GM06990 (cell line): ENCODE measurements at regions not wholly inside any gene's neighbourhood (a gene's known extent, or its start where the extent isn't known, plus 50 kb on each side); places are given as distances from the start of the nearest gene placed in this dataset.

Experiments used
- DNase-seq: peaks from one replicate; pipeline ENCODE4 v3.0.0-alpha.2; 2011; ENCODE audit not compliant: insufficient read length; ENCODE audit errors: extremely low read depth
- H3K27me3 ChIP-seq: replicated peaks from 2 replicates; pipeline ENCODE4 v1.6.0; 2011; ENCODE audit warnings: low read length; ENCODE audit not compliant: control insufficient read depth, insufficient read depth
- H3K36me3 ChIP-seq: 2 replicates; pipeline ENCODE4 v1.5.1; 2011; ENCODE audit warnings: low read length; ENCODE audit not compliant: control insufficient read depth, insufficient read depth
- H3K4me3 ChIP-seq: replicated peaks from 2 replicates; pipeline ENCODE4 v1.5.1; 2011; ENCODE audit warnings: low read depth, mild to moderate bottlenecking, control low read depth, low read length
- TF ChIP-seq, protein P1 (sequence below): IDR thresholded peaks from 2 replicates; pipeline ENCODE4 v1.5.1; 2011; ENCODE audit warnings: low read length, control low read depth, mild to moderate bottlenecking, inconsistent platforms; ENCODE audit not compliant: insufficient read depth, poor library complexity, severe bottlenecking

DNA sequence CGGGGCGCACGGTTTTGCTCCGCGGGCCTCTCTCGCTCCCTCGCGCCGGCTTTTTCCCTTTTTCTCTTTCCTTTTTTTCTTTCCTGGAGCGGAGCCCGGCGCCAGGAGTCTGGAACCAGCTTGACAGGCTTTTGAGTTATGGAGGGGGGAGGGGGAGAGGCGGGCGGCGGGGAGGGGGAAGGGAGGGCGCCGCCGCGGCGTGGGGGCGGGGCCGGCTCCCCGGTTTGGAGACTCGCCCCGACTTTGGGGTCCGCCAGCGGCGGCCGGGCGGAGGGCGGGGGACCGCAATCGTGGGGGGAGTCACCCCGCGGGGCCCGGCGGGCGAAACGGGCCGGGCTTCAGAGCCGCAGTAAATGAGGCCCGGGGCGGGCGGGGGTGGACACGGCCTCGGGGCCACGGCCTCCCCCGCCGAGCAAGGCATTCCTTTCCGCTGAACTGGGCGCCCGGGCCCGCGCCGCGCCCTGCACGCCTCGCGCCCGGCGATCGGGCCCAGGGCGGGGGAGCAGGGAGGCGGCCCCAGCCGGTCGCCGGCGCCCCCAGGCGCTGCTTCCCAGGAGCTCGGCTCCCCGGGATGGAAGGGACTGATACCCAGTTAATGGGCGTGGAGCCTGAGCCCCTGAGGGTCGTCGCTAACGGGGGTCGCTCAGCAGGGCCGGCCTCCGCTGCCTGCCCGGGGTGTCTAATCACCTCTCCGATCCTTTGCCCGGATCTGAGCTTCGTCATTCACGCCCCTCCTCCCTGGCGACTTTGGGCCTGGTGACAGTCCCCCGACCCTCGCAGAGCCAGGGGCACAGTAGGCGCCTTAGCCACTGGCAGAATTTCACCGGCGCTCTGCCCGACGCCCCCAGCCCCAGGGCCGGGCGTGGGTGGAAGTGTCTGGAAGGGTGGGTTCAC, 138.1 kb downstream of the C9orf50 start:
- Histone ChIP-seq H3K27me3 (peaks cover 3% of the 10 kb centered on the region), H3K4me3 (no peak overlapping the region), H3K36me3 (no peaks in the 10 kb centered on the region)
- TF ChIP-seq, protein P1, sequence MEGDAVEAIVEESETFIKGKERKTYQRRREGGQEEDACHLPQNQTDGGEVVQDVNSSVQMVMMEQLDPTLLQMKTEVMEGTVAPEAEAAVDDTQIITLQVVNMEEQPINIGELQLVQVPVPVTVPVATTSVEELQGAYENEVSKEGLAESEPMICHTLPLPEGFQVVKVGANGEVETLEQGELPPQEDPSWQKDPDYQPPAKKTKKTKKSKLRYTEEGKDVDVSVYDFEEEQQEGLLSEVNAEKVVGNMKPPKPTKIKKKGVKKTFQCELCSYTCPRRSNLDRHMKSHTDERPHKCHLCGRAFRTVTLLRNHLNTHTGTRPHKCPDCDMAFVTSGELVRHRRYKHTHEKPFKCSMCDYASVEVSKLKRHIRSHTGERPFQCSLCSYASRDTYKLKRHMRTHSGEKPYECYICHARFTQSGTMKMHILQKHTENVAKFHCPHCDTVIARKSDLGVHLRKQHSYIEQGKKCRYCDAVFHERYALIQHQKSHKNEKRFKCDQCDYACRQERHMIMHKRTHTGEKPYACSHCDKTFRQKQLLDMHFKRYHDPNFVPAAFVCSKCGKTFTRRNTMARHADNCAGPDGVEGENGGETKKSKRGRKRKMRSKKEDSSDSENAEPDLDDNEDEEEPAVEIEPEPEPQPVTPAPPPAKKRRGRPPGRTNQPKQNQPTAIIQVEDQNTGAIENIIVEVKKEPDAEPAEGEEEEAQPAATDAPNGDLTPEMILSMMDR, result no peak
- no peak for DNase-seq

DNA sequence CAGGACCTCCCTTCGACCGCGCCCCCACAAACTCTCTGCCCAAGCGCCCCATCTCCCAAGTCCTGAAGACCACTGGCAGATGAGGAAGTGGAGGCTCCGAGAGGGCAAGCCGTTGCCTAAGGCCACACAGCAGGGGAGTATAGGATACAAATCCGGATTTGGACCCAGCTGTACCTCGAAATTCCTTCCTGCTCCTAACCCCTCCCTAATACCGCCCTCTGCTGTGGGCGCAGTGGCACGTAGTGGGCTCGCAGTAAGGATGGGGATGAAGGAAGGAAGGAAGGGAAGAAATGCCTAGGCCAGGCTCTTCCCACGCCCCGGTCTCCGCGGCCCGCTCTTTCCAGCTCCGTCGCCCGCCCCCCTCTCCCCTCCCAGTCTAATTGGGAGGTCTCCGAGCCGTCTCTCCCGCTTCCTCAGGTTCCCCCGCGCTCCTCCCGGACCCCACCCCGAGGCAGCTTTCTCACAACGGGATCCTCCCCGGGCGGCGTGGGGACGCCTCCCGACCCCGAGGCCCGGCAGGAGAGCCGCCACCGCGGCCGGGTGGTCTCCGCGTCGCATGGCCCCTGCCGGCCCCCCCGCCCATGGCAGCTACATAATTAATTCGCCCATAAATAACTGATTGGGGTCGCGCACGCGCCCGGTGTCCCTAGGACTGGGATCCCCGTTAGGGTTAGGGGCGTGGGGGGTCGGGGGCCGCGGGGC, 138.9 kb downstream of the C9orf50 start:
- H3K27me3 ChIP-seq, result no peaks in the 10 kb centered on the region; the same call in 1 of the 2 replicates
- DNase-seq, result no peak
- no peak overlapping the region for H3K4me3 ChIP-seq
- H3K36me3 ChIP-seq, result no peaks in the 10 kb centered on the region
- TF ChIP-seq, protein P1, result no peak

DNA sequence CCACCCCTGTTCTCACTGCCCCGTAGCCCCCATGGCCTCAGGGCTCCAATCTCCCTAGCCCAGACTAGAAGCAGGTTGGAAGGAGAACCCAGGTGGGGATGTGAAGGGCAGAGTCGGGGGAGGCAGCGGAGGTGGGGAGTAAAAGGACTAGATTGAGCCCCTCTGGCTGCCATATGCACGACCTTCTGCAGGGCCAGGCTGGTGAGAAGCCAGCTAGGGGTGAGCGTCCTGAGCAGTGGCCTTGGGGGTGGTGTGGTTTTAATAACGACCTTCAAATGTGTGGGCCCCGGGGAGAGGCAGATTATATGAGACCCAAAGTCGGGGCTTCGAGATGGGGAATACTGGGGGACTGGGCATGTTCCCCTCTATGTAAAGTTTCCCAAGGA, 139.5 kb downstream of the C9orf50 start:
- TF ChIP-seq, protein P1, result no peak

DNA sequence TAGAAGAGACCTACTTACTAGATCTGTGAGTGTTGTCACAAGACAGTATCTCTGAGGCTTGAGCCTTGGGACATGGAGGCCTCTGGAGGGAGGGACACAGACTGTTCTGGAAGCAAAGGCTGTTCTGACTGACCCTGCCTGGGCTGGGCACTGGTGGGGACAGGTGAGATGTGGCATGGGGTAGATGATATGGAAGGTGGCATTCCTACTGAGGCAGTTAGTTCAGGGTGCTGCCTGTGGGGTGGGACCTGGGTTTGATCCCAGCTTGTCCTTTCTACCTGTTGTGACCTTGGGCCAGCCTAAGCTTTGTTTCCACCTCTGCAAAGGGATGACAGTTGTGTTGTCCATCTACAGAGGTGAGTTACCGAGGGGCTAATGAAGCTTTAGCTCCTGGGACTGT, 140.2 kb downstream of the C9orf50 start:
- Histone ChIP-seq H3K4me3 (no peak overlapping the region), H3K27me3 (no peaks in the 10 kb centered on the region; the same call in 1 of the 2 replicates), H3K36me3 (no peaks in the 10 kb centered on the region)
- TF ChIP-seq, protein P1, result no peak
- no peak for DNase-seq

More for the DNA sequence above, 139.5 kb downstream of the C9orf50 start:
- Histone ChIP-seq H3K27me3 (no peaks in the 10 kb centered on the region; the same call in 1 of the 2 replicates), H3K36me3 (no peaks in the 10 kb centered on the region), H3K4me3 (no peak overlapping the region)
- DNase-seq, result no peak

DNA sequence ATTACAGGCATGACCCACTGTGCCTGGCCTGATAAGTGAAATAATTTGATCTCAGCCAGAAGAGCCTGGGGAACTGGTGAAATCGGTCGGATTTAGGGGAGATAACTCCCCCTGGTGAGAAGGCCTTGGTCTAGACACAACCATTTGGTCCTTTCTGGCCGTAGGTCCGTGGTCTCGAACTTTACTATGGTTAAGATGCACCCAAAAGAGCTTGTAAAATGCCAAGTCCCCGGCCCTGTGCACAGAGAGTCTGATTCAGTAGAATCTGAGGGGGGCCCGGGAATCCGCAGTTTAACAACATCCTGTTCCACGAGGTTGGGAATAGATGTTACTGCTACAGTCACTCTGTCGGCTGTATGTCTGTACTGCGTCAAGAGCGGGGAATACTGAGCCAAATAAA, 140.7 kb downstream of the C9orf50 start:
- Histone ChIP-seq H3K4me3 (no peak overlapping the region), H3K36me3 (no peaks in the 10 kb centered on the region), H3K27me3 (no peaks in the 10 kb centered on the region; the same call in 1 of the 2 replicates)
- TF ChIP-seq, protein P1, result no peak
- no peak for DNase-seq
